Body of pancreas (tissue), 4 donors: ENCODE measurements at regions not wholly inside any gene's neighbourhood (a gene's known extent, or its start where the extent isn't known, plus 50 kb on each side); places are given as distances from the start of the nearest gene placed in this dataset.

Experiments
- ATAC-seq: fragments of 150-250 bp; one replicate; pipeline ENCODE4 v1.9.1; 2016
- DNase-seq, 4 donors: peaks; one replicate each; pipeline ENCODE4 v3.0.0-alpha.2; 2019
- H3K27ac ChIP-seq, 4 donors: fragments of 200-600 bp; sonication (generic); 1 replicate in 3 of 4; 2 replicates in 1 of 4; pipeline versions ENCODE4 v1.5.1 to v1.6.1; 2016 to 2019; ENCODE audit warnings: mild to moderate bottlenecking in 1 of 4, mixed read lengths in 1 of 4, moderate library complexity in 1 of 4
- H3K27me3 ChIP-seq, 2 donors: fragments of 200-600 bp; sonication (generic); one replicate each; pipeline ENCODE4 v1.6.0; 2016; ENCODE audit warnings: mild to moderate bottlenecking in 1 of 2
- H3K36me3 ChIP-seq, 2 donors: fragments of 200-600 bp; sonication (generic); replicated peaks in 1 of 2; 2 replicates each; pipeline ENCODE4 v1.5.1; 2016; ENCODE audit warnings: low read depth in 2 of 2; ENCODE audit not compliant: insufficient read depth in 1 of 2
- H3K4me1 ChIP-seq: fragments of 200-600 bp; sonication (generic); one replicate; pipeline ENCODE4 v1.6.0; 2016
- H3K4me3 ChIP-seq, 2 donors: fragments of 200-600 bp; sonication (generic); 1 replicate in 1 of 2; 2 replicates in 1 of 2; pipeline ENCODE4 v1.5.1; 2016 to 2019
- H3K9me3 ChIP-seq, 3 donors: fragments of 200-600 bp; sonication (generic); 1 replicate in 2 of 3; 2 replicates in 1 of 3; pipeline ENCODE4 v1.5.1; 2016
- POLR2A ChIP-seq, 3 donors: fragments of 450-650 bp; IDR thresholded peaks; one replicate each; pipeline ENCODE4 v1.6.1; 2016; ENCODE audit warnings: antibody characterized with exemption in 3 of 3, mild to moderate bottlenecking in 2 of 3
- WGBS, 2 donors: methylation state at CpG; one replicate each; pipeline ENCODE4 v1.1.5; 2017; 5-methylcytosine and 5-hydroxymethylcytosine counted together
- intact Hi-C: fragments of 100-400 bp; cut with DNase I; formaldehyde crosslinking; loops from one replicate; pipeline ENCODE4 v1.15.1; 2023
- TF ChIP-seq, protein P1 (sequence below), 7 experiments: fragments of 450-650 bp in 4 of 7; fragments of 200-600 bp in 3 of 7; sonication (generic) in 3 of 7; IDR thresholded peaks; one replicate each; pipeline ENCODE4 v1.5.1; 2016 to 2019; ENCODE audit warnings: antibody characterized with exemption in 7 of 7

DNA sequence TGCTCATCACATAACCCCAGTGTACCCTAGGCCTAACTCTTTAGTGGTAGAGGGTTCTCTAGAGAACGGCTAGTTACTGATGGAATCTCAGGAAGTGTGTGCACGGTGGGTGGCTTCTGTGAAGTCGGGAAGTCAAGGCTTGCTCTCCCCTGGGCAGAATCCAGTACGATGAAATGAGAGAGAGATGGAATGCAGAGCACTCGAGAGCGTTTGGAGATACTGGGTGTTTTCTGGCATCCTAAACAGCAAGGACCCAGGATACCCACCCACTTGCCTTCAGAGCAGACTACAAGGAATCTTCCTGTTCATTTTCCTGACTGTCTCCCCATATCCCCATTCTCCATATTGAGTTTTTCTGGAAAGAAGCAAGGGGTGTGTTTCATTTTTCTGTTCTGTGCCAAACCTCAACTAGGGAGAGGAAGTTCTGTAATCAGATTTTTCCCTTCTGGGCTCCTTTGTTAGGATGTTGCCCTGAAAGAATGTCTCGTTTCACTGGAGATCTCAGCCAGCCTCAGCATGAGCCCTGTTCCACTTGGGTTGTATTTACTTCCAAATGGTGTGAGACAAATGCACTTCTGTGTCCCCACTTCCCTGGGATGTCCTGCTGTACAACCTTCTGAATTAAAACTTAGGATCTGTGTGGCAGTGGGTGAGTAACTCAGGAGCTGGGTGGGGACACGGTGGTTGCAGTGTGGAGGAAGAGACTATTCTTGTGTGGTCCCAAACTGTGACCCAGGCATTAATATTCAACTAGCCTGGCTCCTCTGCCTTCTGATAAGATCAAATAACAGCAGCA lies 108.9 kb upstream of the SPRY4 start:
- Histone ChIP-seq H3K4me1 (no peaks in the 10 kb centered on the region), H3K36me3 (no peaks in the 10 kb centered on the region), H3K4me3 (no peak overlapping the region), H3K27me3 (no peaks in the 10 kb centered on the region), H3K9me3 (no peaks in the 10 kb centered on the region), H3K27ac (no peak overlapping the region)
- no peak for DNase-seq
- 34 to 41% methylated on average over 8 of the region's 8 CpGs for WGBS, 2 donors
- no peak for ATAC-seq
- intact Hi-C loops: no loop called here
- TF ChIP-seq, protein P1, sequence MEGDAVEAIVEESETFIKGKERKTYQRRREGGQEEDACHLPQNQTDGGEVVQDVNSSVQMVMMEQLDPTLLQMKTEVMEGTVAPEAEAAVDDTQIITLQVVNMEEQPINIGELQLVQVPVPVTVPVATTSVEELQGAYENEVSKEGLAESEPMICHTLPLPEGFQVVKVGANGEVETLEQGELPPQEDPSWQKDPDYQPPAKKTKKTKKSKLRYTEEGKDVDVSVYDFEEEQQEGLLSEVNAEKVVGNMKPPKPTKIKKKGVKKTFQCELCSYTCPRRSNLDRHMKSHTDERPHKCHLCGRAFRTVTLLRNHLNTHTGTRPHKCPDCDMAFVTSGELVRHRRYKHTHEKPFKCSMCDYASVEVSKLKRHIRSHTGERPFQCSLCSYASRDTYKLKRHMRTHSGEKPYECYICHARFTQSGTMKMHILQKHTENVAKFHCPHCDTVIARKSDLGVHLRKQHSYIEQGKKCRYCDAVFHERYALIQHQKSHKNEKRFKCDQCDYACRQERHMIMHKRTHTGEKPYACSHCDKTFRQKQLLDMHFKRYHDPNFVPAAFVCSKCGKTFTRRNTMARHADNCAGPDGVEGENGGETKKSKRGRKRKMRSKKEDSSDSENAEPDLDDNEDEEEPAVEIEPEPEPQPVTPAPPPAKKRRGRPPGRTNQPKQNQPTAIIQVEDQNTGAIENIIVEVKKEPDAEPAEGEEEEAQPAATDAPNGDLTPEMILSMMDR (IDR thresholded peaks at IDR 0.05): no peak
- TF ChIP-seq POLR2A (IDR thresholded peaks at IDR 0.05): no peak

DNA sequence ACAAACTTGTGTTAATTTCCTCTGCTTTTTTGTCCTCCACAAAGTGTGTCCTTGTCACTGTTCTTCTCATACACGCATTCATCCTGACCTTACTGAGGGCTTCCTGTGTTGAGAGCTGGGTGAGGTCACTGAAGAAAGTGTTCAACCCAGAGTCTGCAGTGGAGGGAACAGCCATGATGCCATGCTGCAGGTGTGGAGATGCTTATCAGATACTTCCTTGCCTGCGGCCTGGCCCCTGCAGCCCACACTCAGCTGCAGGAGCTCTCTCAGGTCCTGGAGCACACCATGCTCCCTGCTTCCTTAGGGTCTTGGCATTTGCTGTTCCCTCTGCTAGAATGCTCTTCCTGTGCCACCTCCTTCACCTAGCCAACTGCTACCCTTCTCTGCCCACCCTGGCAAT lies 108.1 kb upstream of the SPRY4 start:
- TF ChIP-seq, protein P1 (IDR thresholded peaks at IDR 0.05): no peak
- no peak for TF ChIP-seq POLR2A (IDR thresholded peaks at IDR 0.05)
- Histone ChIP-seq H3K27ac (no peak overlapping the region), H3K4me3 (no peak overlapping the region), H3K36me3 (no peaks in the 10 kb centered on the region), H3K27me3 (no peaks in the 10 kb centered on the region), H3K4me1 (no peaks in the 10 kb centered on the region), H3K9me3 (no peaks in the 10 kb centered on the region)
- ATAC-seq (peak; percentile 35), DNase-seq (peak in 2 of 4 donors; percentile 9 to 23)
- intact Hi-C loops: no loop called here
- WGBS, 2 donors: 23 to 35% methylated on average over 2 of the region's 2 CpGs

DNA sequence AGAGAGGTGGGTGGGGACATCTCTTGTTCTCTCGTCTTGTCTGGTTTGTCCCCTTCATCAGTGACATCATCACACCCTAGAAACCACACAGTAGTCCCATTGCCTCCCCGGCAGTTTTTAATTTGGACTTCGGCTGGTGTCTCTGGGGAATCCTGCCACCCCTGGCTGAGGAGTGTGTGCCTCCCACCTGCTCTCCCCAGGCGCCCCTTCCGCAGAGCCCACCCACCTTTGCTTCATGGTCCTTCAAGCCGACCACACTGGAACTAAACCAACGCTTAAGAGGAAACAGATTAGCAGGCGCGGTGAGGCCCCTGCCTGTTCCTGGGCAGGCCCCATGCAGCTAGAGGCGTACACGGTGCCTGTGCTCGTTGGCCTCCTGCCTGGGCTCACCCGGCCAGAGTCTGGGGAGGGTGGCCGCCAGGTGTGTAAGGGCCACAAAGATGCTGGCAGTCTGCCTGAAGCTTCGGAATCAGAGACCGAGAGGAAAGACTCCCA lies 107.6 kb upstream of the SPRY4 start:
- H3K9me3 ChIP-seq: no peaks in the 10 kb centered on the region
- intact Hi-C loops: no loop called here
- no peak for TF ChIP-seq POLR2A (IDR thresholded peaks at IDR 0.05)
- TF ChIP-seq, protein P1 (IDR thresholded peaks at IDR 0.05): no peak
- no peak overlapping the region for H3K4me3 ChIP-seq
- DNase-seq: peak; percentile 13 to 43 (median 36)
- no peaks in the 10 kb centered on the region for H3K4me1 ChIP-seq
- no peaks in the 10 kb centered on the region for H3K27me3 ChIP-seq
- WGBS, 2 donors: 27 to 41% methylated on average over 13 to 16 of the region's 16 CpGs
- no peak overlapping the region for H3K27ac ChIP-seq
- no peak for ATAC-seq
- no peaks in the 10 kb centered on the region for H3K36me3 ChIP-seq

DNA sequence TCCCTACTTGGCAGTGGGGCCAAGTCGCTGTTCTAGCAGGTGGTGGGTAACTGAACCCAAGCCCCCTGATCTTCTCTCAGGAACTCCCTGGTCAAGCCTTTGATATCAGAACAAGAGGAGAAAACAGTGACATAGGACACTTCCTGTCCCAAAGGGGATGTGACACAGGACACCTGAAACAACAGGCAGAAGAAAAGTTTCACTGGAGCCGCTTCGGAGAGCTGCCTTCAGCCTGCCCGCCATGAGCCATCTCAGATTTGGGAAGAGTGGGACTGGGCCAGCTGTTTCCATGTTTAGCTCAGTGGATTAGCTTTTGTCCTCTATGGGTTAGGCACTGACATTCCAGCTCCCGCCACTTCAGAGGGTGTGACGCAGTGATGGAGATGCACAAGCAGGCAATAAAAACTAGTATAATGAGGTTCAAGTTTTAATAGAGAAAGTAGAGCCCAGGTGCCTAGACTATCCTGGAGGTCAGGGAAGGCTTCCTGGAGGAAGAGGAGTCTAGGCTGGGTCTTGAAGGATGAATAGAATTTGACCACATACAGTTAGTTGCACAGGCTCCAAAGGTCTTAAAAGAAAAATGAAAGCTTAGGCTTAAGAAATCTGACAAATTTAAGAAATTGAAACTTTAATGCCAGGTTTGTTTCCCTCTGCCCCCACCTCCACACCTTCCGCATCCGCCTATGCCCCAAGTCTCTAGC lies 104.1 kb upstream of the SPRY4 start:
- Histone ChIP-seq H3K9me3 (no peaks in the 10 kb centered on the region), H3K27ac (no peak overlapping the region), H3K27me3 (no peaks in the 10 kb centered on the region), H3K4me1 (no peaks in the 10 kb centered on the region), H3K4me3 (no peak overlapping the region), H3K36me3 (no peaks in the 10 kb centered on the region)
- ATAC-seq (no peak), DNase-seq (no peak)
- TF ChIP-seq, protein P1 (IDR thresholded peaks at IDR 0.05): no peak
- no peak for TF ChIP-seq POLR2A (IDR thresholded peaks at IDR 0.05)
- 82 to 84% methylated on average over 8 of the region's 8 CpGs for WGBS, 2 donors
- intact Hi-C loops: no loop called here
